ENCODE measurements at regions not wholly inside any gene's neighbourhood (a gene's known extent, or its start where the extent isn't known, plus 50 kb on each side); places are given as distances from the start of the nearest gene placed in this dataset.

GRCh38 chr12:126106706-126107105, 1041.5 kb downstream of the AACS start (continued):
- TF ChIP-seq SKIL (IDR thresholded peaks at IDR 0.05; ENCODE audit: low read depth, poor library complexity, severe bottlenecking) (no peak), NKRF (conservative IDR thresholded peaks at IDR 0.05) (no peak), SIN3A (IDR thresholded peaks at IDR 0.05; ENCODE audit: low read depth, low read length) (no peak), POU2F2 (IDR thresholded peaks at IDR 0.05; ENCODE audit: borderline replicate concordance, low read depth, low read length) (no peak), CBX5 (IDR thresholded peaks at IDR 0.05; ENCODE audit: low read depth) (no peak), IKZF2 (IDR thresholded peaks at IDR 0.05) (no peak), EP300 (IDR thresholded peaks at IDR 0.05; ENCODE audit: borderline replicate concordance in 1 of 2, control insufficient read depth in 1 of 2, low read depth in 2 of 2, low read length in 2 of 2) (no peak)

GRCh38 chr12:126107659-126108058, 1042.4 kb downstream of the AACS start:
- DNase-seq (ENCODE audit: low read depth, low spot score): no peak
- SMC1A ChIA-PET (ENCODE audit: uncharacterized antibody, unreplicated experiment): no interaction called here
- RAD21 ChIA-PET (ENCODE audit: unreplicated experiment): no interaction called here

More at GRCh38 chr12:126107659-126108058, 1042.4 kb downstream of the AACS start:
- intact Hi-C loops (cut with micrococcal nuclease; ENCODE audit: unreplicated experiment) (no loop called here), in situ Hi-C loops (cut with MboI) (no loop called here)
- no peak overlapping the region for H3K4me3 ChIP-seq
- H3K27me3 ChIP-seq (replicated peaks in 1 of 2; ENCODE audit: control insufficient read depth in 2 of 2, insufficient read depth in 2 of 2, low read length in 1 of 2): no peaks in the 10 kb centered on the region
- H3K9ac ChIP-seq (ENCODE audit: control insufficient read depth, insufficient read depth, low read length): no peak overlapping the region
- ChIA-PET POLR2A (no interaction called here), CTCF (no interaction called here)
- ATAC-seq (no peak), FAIRE-seq (no peak)
- TF ChIP-seq HDAC6 (IDR thresholded peaks at IDR 0.05; ENCODE audit: unreplicated experiment) (no peak), POLR2A (IDR thresholded peaks at IDR 0.05; ENCODE audit: low read depth, low read length) (no peak), MYC (IDR thresholded peaks at IDR 0.05; ENCODE audit: insufficient read depth, insufficient read length, insufficient replicate concordance, low read length, severe bottlenecking) (no peak), NR2C2 (IDR thresholded peaks at IDR 0.05; ENCODE audit: borderline replicate concordance, control insufficient read depth, insufficient read length, low read depth) (no peak), NBN (IDR thresholded peaks at IDR 0.05) (no peak), CEBPZ (IDR thresholded peaks at IDR 0.05; ENCODE audit: low read depth, low read length) (no peak), NR2F1 (conservative IDR thresholded peaks at IDR 0.05) (no peak), NFYA (IDR thresholded peaks at IDR 0.05; ENCODE audit: borderline replicate concordance, low read depth, low read length) (no peak), POLR2AphosphoS2 (IDR thresholded peaks at IDR 0.05; ENCODE audit: low read depth, low read length) (no peak), RCOR1 (conservative IDR thresholded peaks at IDR 0.05; ENCODE audit: low read depth, low read length) (no peak), DPF2 (IDR thresholded peaks at IDR 0.05) (no peak)
- no peaks in the 10 kb centered on the region for H3K4me1 ChIP-seq (ENCODE audit: control insufficient read depth, insufficient read depth, low read length)
- no peak overlapping the region for H2AFZ ChIP-seq (ENCODE audit: control insufficient read depth, low read depth, low read length)
- WGBS (ENCODE audit: insufficient coverage, insufficient replicate concordance, low lambda C conversion rate, missing lambda C conversion rate): 36% methylated on average over 13 of the region's 13 CpGs
- H3K27ac ChIP-seq (ENCODE audit: control insufficient read depth, insufficient read depth): no peak overlapping the region
- no peaks in the 10 kb centered on the region for H3K9me3 ChIP-seq (replicated peaks; ENCODE audit: control insufficient read depth, insufficient read depth, low read length)
- H3K36me3 ChIP-seq (ENCODE audit: control insufficient read depth in 2 of 2, insufficient read depth in 2 of 2, low read length in 1 of 2): no peaks in the 10 kb centered on the region
- H3K4me2 ChIP-seq (ENCODE audit: control insufficient read depth, insufficient read depth): no peak overlapping the region
- H4K20me1 ChIP-seq (ENCODE audit: control insufficient read depth, insufficient read depth): no peaks in the 10 kb centered on the region
- H3K79me2 ChIP-seq (ENCODE audit: control insufficient read depth, insufficient read depth, low read length): no peaks in the 10 kb centered on the region
- no TSS peak for BruUV-seq (replicated peaks)
